Esophagus muscularis mucosa (tissue), 3 donors: ENCODE measurements at regions not wholly inside any gene's neighbourhood (a gene's known extent, or its start where the extent isn't known, plus 50 kb on each side); places are given as distances from the start of the nearest gene placed in this dataset.
"Not testable (repeated sequence)": the region's sequence is repeated elsewhere in the genome, so short reads cannot be mapped to it uniquely, and the experiment has no call there.

Experiments used
- POLR2A ChIP-seq: fragments of 450-650 bp; IDR thresholded peaks from one replicate; pipeline ENCODE4 v1.6.1; 2017; ENCODE audit warnings: antibody characterized with exemption, moderate library complexity, mild to moderate bottlenecking, low read depth
- TF ChIP-seq, protein P1 (sequence below), 3 experiments: fragments of 200-600 bp in 2 of 3; fragments of 450-650 bp in 1 of 3; sonication (generic) in 2 of 3; IDR thresholded peaks; one replicate each; pipeline ENCODE4 v1.5.1; 2017 to 2019; ENCODE audit warnings: antibody characterized with exemption in 3 of 3, mild to moderate bottlenecking in 2 of 3, moderate library complexity in 1 of 3

DNA sequence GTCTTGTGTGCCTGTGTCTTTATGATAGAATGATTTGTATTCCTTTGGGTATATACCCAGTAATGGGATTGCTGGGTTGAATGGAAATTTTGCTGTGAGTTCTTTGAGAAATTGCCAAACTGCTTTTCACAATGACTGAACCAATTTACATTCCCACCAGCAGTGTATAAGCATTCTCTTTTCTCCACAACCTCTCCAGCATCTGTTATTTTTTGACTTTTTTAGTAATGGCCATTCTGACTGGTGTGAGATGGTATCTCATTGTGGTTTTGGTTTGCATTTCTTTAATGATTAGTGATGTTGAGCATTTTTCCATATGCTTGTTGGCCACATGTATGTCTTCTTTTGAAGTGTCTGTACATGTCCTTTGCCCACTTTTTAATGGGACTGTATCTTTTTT, 238.3 kb upstream of the ZEB2 start:
- TF ChIP-seq POLR2A, result not testable (repeated sequence)
- TF ChIP-seq, protein P1, sequence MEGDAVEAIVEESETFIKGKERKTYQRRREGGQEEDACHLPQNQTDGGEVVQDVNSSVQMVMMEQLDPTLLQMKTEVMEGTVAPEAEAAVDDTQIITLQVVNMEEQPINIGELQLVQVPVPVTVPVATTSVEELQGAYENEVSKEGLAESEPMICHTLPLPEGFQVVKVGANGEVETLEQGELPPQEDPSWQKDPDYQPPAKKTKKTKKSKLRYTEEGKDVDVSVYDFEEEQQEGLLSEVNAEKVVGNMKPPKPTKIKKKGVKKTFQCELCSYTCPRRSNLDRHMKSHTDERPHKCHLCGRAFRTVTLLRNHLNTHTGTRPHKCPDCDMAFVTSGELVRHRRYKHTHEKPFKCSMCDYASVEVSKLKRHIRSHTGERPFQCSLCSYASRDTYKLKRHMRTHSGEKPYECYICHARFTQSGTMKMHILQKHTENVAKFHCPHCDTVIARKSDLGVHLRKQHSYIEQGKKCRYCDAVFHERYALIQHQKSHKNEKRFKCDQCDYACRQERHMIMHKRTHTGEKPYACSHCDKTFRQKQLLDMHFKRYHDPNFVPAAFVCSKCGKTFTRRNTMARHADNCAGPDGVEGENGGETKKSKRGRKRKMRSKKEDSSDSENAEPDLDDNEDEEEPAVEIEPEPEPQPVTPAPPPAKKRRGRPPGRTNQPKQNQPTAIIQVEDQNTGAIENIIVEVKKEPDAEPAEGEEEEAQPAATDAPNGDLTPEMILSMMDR (IDR thresholded peaks at IDR 0.05), result not testable (repeated sequence)
